BLaER1 treated with 17β-estradiol and CSF1 and Interleukin-3, amounts not matched to agents 10 nM and 100 nM (cell line): ENCODE measurements at regions not wholly inside any gene's neighbourhood (a gene's known extent, or its start where the extent isn't known, plus 50 kb on each side); places are given as distances from the start of the nearest gene placed in this dataset.

Experiments
- H3K27ac ChIP-seq, 11 experiments: shearing (Covaris generic); formaldehyde crosslinking; 2 replicates each; pipeline ENCODE4 v1.8.1; 2022
- H3K27me3 ChIP-seq, 11 experiments: shearing (Covaris generic); formaldehyde crosslinking; 2 replicates each; pipeline ENCODE4 v1.8.1; 2022
- H3K36me3 ChIP-seq, 11 experiments: shearing (Covaris generic); formaldehyde crosslinking; 2 replicates each; pipeline ENCODE4 v1.8.1; 2022
- H3K4me1 ChIP-seq, 10 experiments: shearing (Covaris generic); formaldehyde crosslinking; 2 replicates each; pipeline ENCODE4 v1.8.1; 2022
- H3K4me2 ChIP-seq, 11 experiments: shearing (Covaris generic); formaldehyde crosslinking; 2 replicates each; pipeline ENCODE4 v1.8.1; 2022
- H3K4me3 ChIP-seq, 10 experiments: shearing (Covaris generic); formaldehyde crosslinking; 2 replicates each; pipeline ENCODE4 v1.8.1; 2022
- H3K9ac ChIP-seq, 11 experiments: shearing (Covaris generic); formaldehyde crosslinking; 2 replicates each; pipeline ENCODE4 v1.8.1; 2022
- H3K9me3 ChIP-seq, 11 experiments: shearing (Covaris generic); formaldehyde crosslinking; replicated peaks in 1 of 11; 2 replicates each; pipeline ENCODE4 v1.8.1; 2022
- H4K20me1 ChIP-seq, 11 experiments: shearing (Covaris generic); formaldehyde crosslinking; 2 replicates each; pipeline ENCODE4 v1.8.1; 2022
- Cebpa-rat ChIP-seq, 11 experiments: shearing (Covaris generic); IDR thresholded peaks; 2 replicates each; pipeline ENCODE4 v1.8.1; 2022

GRCh38 chr6:1049900-1050299, 262.0 kb upstream of the FOXQ1 start:
- no peaks in the 10 kb centered on the region for H3K27me3 ChIP-seq
- H3K36me3 ChIP-seq, result no peaks in the 10 kb centered on the region
- no peak overlapping the region for H3K9ac ChIP-seq
- H4K20me1 ChIP-seq, result no peaks in the 10 kb centered on the region
- peaks cover 0 to 15% (median 11%) of the 10 kb centered on the region in 10 experiments; a peak in 13 of 20 replicates for H3K4me1 ChIP-seq
- peaks cover 0 to 4% (median 0%) of the 10 kb centered on the region in 11 experiments; a peak in 2 of 22 replicates for H3K9me3 ChIP-seq
- H3K4me3 ChIP-seq, result no peak overlapping the region
- no peak for TF ChIP-seq Cebpa-rat (IDR thresholded peaks at IDR 0.05)
- no peak overlapping the region for H3K27ac ChIP-seq
- no peak overlapping the region for H3K4me2 ChIP-seq

GRCh38 chr6:1049170-1049569, 262.7 kb upstream of the FOXQ1 start:
- no peaks in the 10 kb centered on the region for H4K20me1 ChIP-seq
- H3K4me2 ChIP-seq, result no peak overlapping the region
- H3K4me3 ChIP-seq, result no peak overlapping the region
- no peak for TF ChIP-seq Cebpa-rat (IDR thresholded peaks at IDR 0.05)
- peaks cover 0 to 4% (median 0%) of the 10 kb centered on the region in 11 experiments; a peak in 2 of 22 replicates for H3K9me3 ChIP-seq
- no peaks in the 10 kb centered on the region for H3K36me3 ChIP-seq
- H3K9ac ChIP-seq, result no peak overlapping the region
- no peaks in the 10 kb centered on the region for H3K27me3 ChIP-seq
- H3K27ac ChIP-seq, result no peak overlapping the region
- peaks cover 0 to 15% (median 11%) of the 10 kb centered on the region in 10 experiments; a peak in 13 of 20 replicates for H3K4me1 ChIP-seq

GRCh38 chr6:1047981-1048541, 263.8 kb upstream of the FOXQ1 start:
- Histone ChIP-seq H4K20me1 (no peaks in the 10 kb centered on the region), H3K4me3 (no peak overlapping the region), H3K4me1 (peaks cover 0 to 15% (median 11%) of the 10 kb centered on the region in 10 experiments; a peak in 13 of 20 replicates), H3K27me3 (no peaks in the 10 kb centered on the region), H3K9me3 (no peaks in the 10 kb centered on the region), H3K9ac (0 out of 22 replicates have a peak overlapping the region, but pooled peaks of 1 of the 11 experiments have one; percentile 5), H3K27ac (no peak overlapping the region), H3K36me3 (no peaks in the 10 kb centered on the region), H3K4me2 (peak overlapping the region; percentile 12 to 75 (median 38); a peak in 17 of 22 replicates)
- TF ChIP-seq Cebpa-rat (IDR thresholded peaks at IDR 0.05), result no peak

- Histone ChIP-seq H3K9me3 (no peaks in the 10 kb centered on the region), H3K36me3 (no peaks in the 10 kb centered on the region), H3K9ac (no peak overlapping the region), H3K27ac (no peak overlapping the region), H3K4me2 (no peak overlapping the region), H4K20me1 (no peaks in the 10 kb centered on the region), H3K4me1 (peaks cover 0 to 15% (median 11%) of the 10 kb centered on the region in 10 experiments; a peak in 13 of 20 replicates), H3K27me3 (no peaks in the 10 kb centered on the region), H3K4me3 (no peak overlapping the region)
- no peak for TF ChIP-seq Cebpa-rat (IDR thresholded peaks at IDR 0.05)
Observed at GRCh38 chr6:1045239-1045638, 266.7 kb upstream of the FOXQ1 start.

GRCh38 chr6:1044040-1044836, 267.7 kb upstream of the FOXQ1 start:
- Histone ChIP-seq H3K36me3 (no peaks in the 10 kb centered on the region), H3K4me2 (no peak overlapping the region), H3K27ac (no peak overlapping the region), H3K9me3 (no peaks in the 10 kb centered on the region), H3K4me1 (peaks cover 0 to 15% (median 11%) of the 10 kb centered on the region in 10 experiments; a peak in 13 of 20 replicates), H3K4me3 (no peak overlapping the region), H3K27me3 (no peaks in the 10 kb centered on the region), H4K20me1 (no peaks in the 10 kb centered on the region), H3K9ac (no peak overlapping the region)
- TF ChIP-seq Cebpa-rat (IDR thresholded peaks at IDR 0.05), result no peak

- Histone ChIP-seq H3K4me3 (no peak overlapping the region), H3K36me3 (no peaks in the 10 kb centered on the region), H4K20me1 (no peaks in the 10 kb centered on the region), H3K4me2 (no peak overlapping the region), H3K9ac (no peak overlapping the region), H3K27me3 (no peaks in the 10 kb centered on the region), H3K9me3 (no peaks in the 10 kb centered on the region), H3K4me1 (peaks cover 0 to 15% (median 11%) of the 10 kb centered on the region in 10 experiments; a peak in 13 of 20 replicates), H3K27ac (no peak overlapping the region)
- TF ChIP-seq Cebpa-rat (IDR thresholded peaks at IDR 0.05), result no peak
Observed at GRCh38 chr6:1043458-1043836, 268.5 kb upstream of the FOXQ1 start.

GRCh38 chr6:1042583-1043457, 269.1 kb upstream of the FOXQ1 start:
- Histone ChIP-seq H3K4me2 (no peak overlapping the region), H3K27me3 (no peaks in the 10 kb centered on the region), H3K27ac (no peak overlapping the region), H3K9ac (no peak overlapping the region), H3K36me3 (no peaks in the 10 kb centered on the region), H3K9me3 (no peaks in the 10 kb centered on the region), H3K4me3 (no peak overlapping the region), H3K4me1 (peaks cover 0 to 10% (median 6%) of the 10 kb centered on the region in 10 experiments; a peak in 13 of 20 replicates), H4K20me1 (no peaks in the 10 kb centered on the region)
- no peak for TF ChIP-seq Cebpa-rat (IDR thresholded peaks at IDR 0.05)

- no peak overlapping the region for H3K4me3 ChIP-seq
- no peaks in the 10 kb centered on the region for H3K27me3 ChIP-seq
- H4K20me1 ChIP-seq, result no peaks in the 10 kb centered on the region
- H3K9ac ChIP-seq, result no peak overlapping the region
- no peaks in the 10 kb centered on the region for H3K9me3 ChIP-seq
- H3K27ac ChIP-seq, result no peak overlapping the region
- H3K36me3 ChIP-seq, result no peaks in the 10 kb centered on the region
- H3K4me2 ChIP-seq, result no peak overlapping the region
- H3K4me1 ChIP-seq, result no peaks in the 10 kb centered on the region
- no peak for TF ChIP-seq Cebpa-rat (IDR thresholded peaks at IDR 0.05)
Observed at GRCh38 chr6:1040393-1040792, 271.5 kb upstream of the FOXQ1 start.

GRCh38 chr6:1039746-1040145, 272.2 kb upstream of the FOXQ1 start:
- no peak overlapping the region for H3K9ac ChIP-seq
- H3K27me3 ChIP-seq, result no peaks in the 10 kb centered on the region
- no peak for TF ChIP-seq Cebpa-rat (IDR thresholded peaks at IDR 0.05)
- H3K4me1 ChIP-seq, result no peaks in the 10 kb centered on the region
- H3K9me3 ChIP-seq, result no peaks in the 10 kb centered on the region
- H3K27ac ChIP-seq, result no peak overlapping the region
- H3K36me3 ChIP-seq, result no peaks in the 10 kb centered on the region
- no peak overlapping the region for H3K4me3 ChIP-seq
- no peaks in the 10 kb centered on the region for H4K20me1 ChIP-seq
- H3K4me2 ChIP-seq, result no peak overlapping the region
